ENCODE measurements at regions not wholly inside any gene's neighbourhood (a gene's known extent, or its start where the extent isn't known, plus 50 kb on each side); places are given as distances from the start of the nearest gene placed in this dataset.

GRCh38 chr13:98632961-98633360 is 56.1 kb upstream of the STK24 start:
- TF ChIP-seq, protein P1, sequence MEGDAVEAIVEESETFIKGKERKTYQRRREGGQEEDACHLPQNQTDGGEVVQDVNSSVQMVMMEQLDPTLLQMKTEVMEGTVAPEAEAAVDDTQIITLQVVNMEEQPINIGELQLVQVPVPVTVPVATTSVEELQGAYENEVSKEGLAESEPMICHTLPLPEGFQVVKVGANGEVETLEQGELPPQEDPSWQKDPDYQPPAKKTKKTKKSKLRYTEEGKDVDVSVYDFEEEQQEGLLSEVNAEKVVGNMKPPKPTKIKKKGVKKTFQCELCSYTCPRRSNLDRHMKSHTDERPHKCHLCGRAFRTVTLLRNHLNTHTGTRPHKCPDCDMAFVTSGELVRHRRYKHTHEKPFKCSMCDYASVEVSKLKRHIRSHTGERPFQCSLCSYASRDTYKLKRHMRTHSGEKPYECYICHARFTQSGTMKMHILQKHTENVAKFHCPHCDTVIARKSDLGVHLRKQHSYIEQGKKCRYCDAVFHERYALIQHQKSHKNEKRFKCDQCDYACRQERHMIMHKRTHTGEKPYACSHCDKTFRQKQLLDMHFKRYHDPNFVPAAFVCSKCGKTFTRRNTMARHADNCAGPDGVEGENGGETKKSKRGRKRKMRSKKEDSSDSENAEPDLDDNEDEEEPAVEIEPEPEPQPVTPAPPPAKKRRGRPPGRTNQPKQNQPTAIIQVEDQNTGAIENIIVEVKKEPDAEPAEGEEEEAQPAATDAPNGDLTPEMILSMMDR (IDR thresholded peaks at IDR 0.05): no peak
- Histone ChIP-seq H3K9me3 (no peaks in the 10 kb centered on the region), H3K4me3 (no peak overlapping the region), H3K27me3 (no peaks in the 10 kb centered on the region), H3K4me1 (peaks cover 0 to 8% (median 0%) of the 10 kb centered on the region in 9 donors), H3K27ac (peak overlapping the region in 1 of 10 donors; percentile 41), H3K36me3 (no peaks in the 10 kb centered on the region)
- ATAC-seq: no peak
- no peak for DNase-seq
- intact Hi-C loops (cut with DNase I): no loop called here
- 56% methylated on average over 4 of the region's 4 CpGs for WGBS, 2 donors

GRCh38 chr13:98629055-98629454 is 52.1 kb upstream of the STK24 start:
- ATAC-seq (no peak), DNase-seq (no peak)
- TF ChIP-seq, protein P1 (IDR thresholded peaks at IDR 0.05): no peak
- Histone ChIP-seq H3K9me3 (no peaks in the 10 kb centered on the region), H3K27me3 (no peaks in the 10 kb centered on the region), H3K27ac (no peak overlapping the region), H3K4me3 (no peak overlapping the region), H3K36me3 (no peaks in the 10 kb centered on the region), H3K4me1 (peaks cover 0 to 11% (median 0%) of the 10 kb centered on the region in 9 donors)
- WGBS, 2 donors: 94 to 95% methylated on average over 3 of the region's 3 CpGs
- intact Hi-C loops (cut with DNase I): no loop called here

All from heart right ventricle (tissue), 16 donors.